ENCODE measurements at regions not wholly inside any gene's neighbourhood (a gene's known extent, or its start where the extent isn't known, plus 50 kb on each side); places are given as distances from the start of the nearest gene placed in this dataset.
"Not testable (repeated sequence)": the region's sequence is repeated elsewhere in the genome, so short reads cannot be mapped to it uniquely, and the experiment has no call there.

- Mint-ChIP-seq H3K27me3 (ENCODE audit: low read depth) (no peaks in the 10 kb centered on the region), H3K36me3 (ENCODE audit: low read depth) (no peaks in the 10 kb centered on the region), H3K27ac (no peak overlapping the region), H3K9me3 (peaks cover 3% of the 10 kb centered on the region), H3K4me3 (no peak overlapping the region), H3K4me1 (ENCODE audit: low read depth) (no peaks in the 10 kb centered on the region)
These were observed 841.7 kb upstream of the ACVR2A start for GRCh38 chr2:147003081-147003480.

GRCh38 chr2:147002256-147002655, 842.6 kb upstream of the ACVR2A start:
- Mint-ChIP-seq H3K36me3 (ENCODE audit: low read depth) (no peaks in the 10 kb centered on the region), H3K27ac (no peak overlapping the region), H3K9me3 (peaks cover 3% of the 10 kb centered on the region), H3K4me3 (no peak overlapping the region), H3K4me1 (ENCODE audit: low read depth) (no peaks in the 10 kb centered on the region), H3K27me3 (ENCODE audit: low read depth) (no peaks in the 10 kb centered on the region)

GRCh38 chr2:147001061-147001460, 843.8 kb upstream of the ACVR2A start:
- H3K4me3 Mint-ChIP-seq, result no peak overlapping the region
- no peak overlapping the region for H3K27ac Mint-ChIP-seq
- H3K9me3 Mint-ChIP-seq, result peaks cover 3% of the 10 kb centered on the region
- H3K4me1 Mint-ChIP-seq (ENCODE audit: low read depth), result no peaks in the 10 kb centered on the region
- H3K27me3 Mint-ChIP-seq (ENCODE audit: low read depth), result no peaks in the 10 kb centered on the region
- no peaks in the 10 kb centered on the region for H3K36me3 Mint-ChIP-seq (ENCODE audit: low read depth)

- not testable (repeated sequence) for H3K36me3 Mint-ChIP-seq (ENCODE audit: low read depth); H3K9me3 Mint-ChIP-seq; H3K27me3 Mint-ChIP-seq (ENCODE audit: low read depth); H3K4me3 Mint-ChIP-seq; H3K4me1 Mint-ChIP-seq (ENCODE audit: low read depth); H3K27ac Mint-ChIP-seq
These were observed 844.7 kb upstream of the ACVR2A start for GRCh38 chr2:147000151-147000550.

GRCh38 chr2:146997945-146998344, 846.9 kb upstream of the ACVR2A start:
- Mint-ChIP-seq H3K27me3 (ENCODE audit: low read depth) (no peaks in the 10 kb centered on the region), H3K4me1 (ENCODE audit: low read depth) (no peaks in the 10 kb centered on the region), H3K9me3 (peaks cover 3% of the 10 kb centered on the region), H3K36me3 (ENCODE audit: low read depth) (no peaks in the 10 kb centered on the region), H3K4me3 (no peak overlapping the region), H3K27ac (no peak overlapping the region)

GRCh38 chr2:146997488-146997887, 847.3 kb upstream of the ACVR2A start:
- Mint-ChIP-seq H3K27me3 (ENCODE audit: low read depth) (no peaks in the 10 kb centered on the region), H3K27ac (no peak overlapping the region), H3K4me1 (ENCODE audit: low read depth) (no peaks in the 10 kb centered on the region), H3K4me3 (no peak overlapping the region), H3K36me3 (ENCODE audit: low read depth) (no peaks in the 10 kb centered on the region), H3K9me3 (peaks cover 3% of the 10 kb centered on the region)

GRCh38 chr2:146994246-146994645, 850.6 kb upstream of the ACVR2A start:
- no peak overlapping the region for H3K27ac Mint-ChIP-seq
- no peak overlapping the region for H3K4me3 Mint-ChIP-seq
- H3K27me3 Mint-ChIP-seq (ENCODE audit: low read depth), result no peaks in the 10 kb centered on the region
- peaks cover under 1% of the 10 kb centered on the region for H3K9me3 Mint-ChIP-seq
- H3K4me1 Mint-ChIP-seq (ENCODE audit: low read depth), result no peaks in the 10 kb centered on the region
- no peaks in the 10 kb centered on the region for H3K36me3 Mint-ChIP-seq (ENCODE audit: low read depth)

- no peak overlapping the region for H3K27ac Mint-ChIP-seq
- H3K4me1 Mint-ChIP-seq (ENCODE audit: low read depth), result no peaks in the 10 kb centered on the region
- H3K27me3 Mint-ChIP-seq (ENCODE audit: low read depth), result no peaks in the 10 kb centered on the region
- H3K4me3 Mint-ChIP-seq, result no peak overlapping the region
- H3K36me3 Mint-ChIP-seq (ENCODE audit: low read depth), result no peaks in the 10 kb centered on the region
- no peaks in the 10 kb centered on the region for H3K9me3 Mint-ChIP-seq
These were observed 852.4 kb upstream of the ACVR2A start for GRCh38 chr2:146992466-146992865.

GRCh38 chr2:146992057-146992456, 852.8 kb upstream of the ACVR2A start:
- H3K4me3 Mint-ChIP-seq, result no peak overlapping the region

GRCh38 chr2:146990311-146991054, 854.3 kb upstream of the ACVR2A start:
- Mint-ChIP-seq H3K27ac (no peak overlapping the region), H3K9me3 (no peaks in the 10 kb centered on the region), H3K4me1 (ENCODE audit: low read depth) (no peaks in the 10 kb centered on the region), H3K27me3 (ENCODE audit: low read depth) (no peaks in the 10 kb centered on the region), H3K4me3 (no peak overlapping the region), H3K36me3 (ENCODE audit: low read depth) (no peaks in the 10 kb centered on the region)

More at GRCh38 chr2:146992057-146992456, 852.8 kb upstream of the ACVR2A start:
- H3K27ac Mint-ChIP-seq, result no peak overlapping the region
- H3K36me3 Mint-ChIP-seq (ENCODE audit: low read depth), result no peaks in the 10 kb centered on the region
- no peaks in the 10 kb centered on the region for H3K9me3 Mint-ChIP-seq
- H3K4me1 Mint-ChIP-seq (ENCODE audit: low read depth), result no peaks in the 10 kb centered on the region
- no peaks in the 10 kb centered on the region for H3K27me3 Mint-ChIP-seq (ENCODE audit: low read depth)

- H3K4me3 Mint-ChIP-seq, result no peak overlapping the region
- H3K4me1 Mint-ChIP-seq (ENCODE audit: low read depth), result no peaks in the 10 kb centered on the region
- no peaks in the 10 kb centered on the region for H3K9me3 Mint-ChIP-seq
- H3K36me3 Mint-ChIP-seq (ENCODE audit: low read depth), result no peaks in the 10 kb centered on the region
- no peaks in the 10 kb centered on the region for H3K27me3 Mint-ChIP-seq (ENCODE audit: low read depth)
- H3K27ac Mint-ChIP-seq, result no peak overlapping the region
These were observed 855.1 kb upstream of the ACVR2A start for GRCh38 chr2:146989741-146990140.

- no peaks in the 10 kb centered on the region for H3K9me3 Mint-ChIP-seq
These were observed 856.8 kb upstream of the ACVR2A start for GRCh38 chr2:146987996-146988395.

GRCh38 chr2:146986161-146986560, 858.7 kb upstream of the ACVR2A start:
- H3K4me3 Mint-ChIP-seq, result no peak overlapping the region
- no peaks in the 10 kb centered on the region for H3K4me1 Mint-ChIP-seq (ENCODE audit: low read depth)
- no peaks in the 10 kb centered on the region for H3K36me3 Mint-ChIP-seq (ENCODE audit: low read depth)

More at GRCh38 chr2:146987996-146988395, 856.8 kb upstream of the ACVR2A start:
- no peaks in the 10 kb centered on the region for H3K4me1 Mint-ChIP-seq (ENCODE audit: low read depth)
- no peaks in the 10 kb centered on the region for H3K36me3 Mint-ChIP-seq (ENCODE audit: low read depth)
- no peak overlapping the region for H3K4me3 Mint-ChIP-seq
- no peak overlapping the region for H3K27ac Mint-ChIP-seq
- H3K27me3 Mint-ChIP-seq (ENCODE audit: low read depth), result no peaks in the 10 kb centered on the region

GRCh38 chr2:146985753-146986152, 859.1 kb upstream of the ACVR2A start:
- Mint-ChIP-seq H3K9me3 (no peaks in the 10 kb centered on the region), H3K27me3 (ENCODE audit: low read depth) (no peaks in the 10 kb centered on the region), H3K4me3 (no peak overlapping the region), H3K4me1 (ENCODE audit: low read depth) (no peaks in the 10 kb centered on the region), H3K36me3 (ENCODE audit: low read depth) (no peaks in the 10 kb centered on the region), H3K27ac (no peak overlapping the region)

More at GRCh38 chr2:146986161-146986560, 858.7 kb upstream of the ACVR2A start:
- Mint-ChIP-seq H3K27ac (no peak overlapping the region), H3K27me3 (ENCODE audit: low read depth) (no peaks in the 10 kb centered on the region), H3K9me3 (no peaks in the 10 kb centered on the region)

- Mint-ChIP-seq H3K4me1 (ENCODE audit: low read depth) (no peaks in the 10 kb centered on the region), H3K4me3 (no peak overlapping the region), H3K27me3 (ENCODE audit: low read depth) (no peaks in the 10 kb centered on the region), H3K27ac (no peak overlapping the region), H3K36me3 (ENCODE audit: low read depth) (no peaks in the 10 kb centered on the region), H3K9me3 (no peaks in the 10 kb centered on the region)
These were observed 860.8 kb upstream of the ACVR2A start for GRCh38 chr2:146984014-146984413.

Measured in T-helper 1 cell treated with Interleukin-12 subunit alpha and Interleukin-12 subunit beta and Interleukin-4 antibody, amounts not matched to agents 30 μg/mL and 1 μg/mL, for 36 hours (primary cell).